ENCODE measurements at regions not wholly inside any gene's neighbourhood (a gene's known extent, or its start where the extent isn't known, plus 50 kb on each side); places are given as distances from the start of the nearest gene placed in this dataset.
"Not testable (repeated sequence)": the region's sequence is repeated elsewhere in the genome, so short reads cannot be mapped to it uniquely, and the experiment has no call there.

DNA sequence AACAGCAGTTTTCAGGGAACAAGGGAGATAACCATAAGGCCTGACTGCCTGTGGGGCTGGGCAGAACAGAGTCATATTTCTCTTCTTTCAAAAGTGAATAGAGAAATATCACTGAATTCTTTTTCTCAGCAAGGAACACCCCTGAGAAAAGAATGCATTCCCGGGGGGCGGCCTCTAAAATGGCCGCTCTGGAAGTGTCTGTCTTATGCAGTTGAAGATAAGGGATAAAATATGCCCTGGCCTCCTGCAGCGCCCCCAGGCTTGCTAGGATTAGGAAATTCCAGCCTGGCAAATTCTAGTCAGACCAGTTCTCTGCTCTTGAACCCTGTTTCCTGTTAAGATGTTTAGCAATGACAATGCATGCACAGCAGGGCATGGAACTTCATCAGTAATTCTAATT is 745.4 kb downstream of the GRXCR1 start:
- DNase-seq = not testable (repeated sequence)

DNA sequence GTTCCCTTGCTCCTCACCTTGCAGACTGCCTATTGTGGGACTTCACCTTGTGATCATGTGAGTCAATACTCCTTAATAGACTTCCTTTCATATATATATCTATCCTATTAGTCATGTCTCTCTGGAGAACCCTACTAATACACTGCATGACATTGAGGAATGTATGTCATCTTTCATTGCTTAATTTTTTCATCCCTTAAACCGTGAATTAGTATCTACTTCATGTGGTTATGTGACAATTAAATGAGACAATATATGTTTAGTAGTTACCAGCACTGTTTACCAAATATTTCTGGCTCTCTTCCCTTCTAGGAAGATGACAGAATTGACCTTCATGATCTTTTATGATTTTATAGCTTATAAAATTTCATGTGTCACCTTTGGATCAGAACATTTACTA is 759.5 kb downstream of the GRXCR1 start:
- DNase-seq = no peak

DNA sequence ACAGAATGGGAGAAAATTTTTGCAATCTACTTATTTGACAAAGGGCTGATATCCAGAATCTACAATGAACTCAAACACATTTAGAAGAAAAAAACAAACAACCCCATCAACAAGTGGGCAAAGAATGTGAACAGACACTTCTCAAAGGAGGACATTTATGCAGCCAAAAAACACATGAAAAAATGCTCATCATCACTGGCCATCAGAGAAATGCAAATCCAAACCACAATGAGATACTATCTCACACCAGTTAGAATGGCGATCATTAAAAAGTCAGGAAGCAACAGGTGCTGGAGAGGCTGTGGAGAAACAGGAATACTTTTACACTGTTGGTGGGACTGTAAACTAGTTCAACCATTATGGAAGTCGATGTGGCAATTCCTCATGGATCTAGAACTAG is 767.0 kb downstream of the GRXCR1 start:
- DNase-seq = not testable (repeated sequence)

DNA sequence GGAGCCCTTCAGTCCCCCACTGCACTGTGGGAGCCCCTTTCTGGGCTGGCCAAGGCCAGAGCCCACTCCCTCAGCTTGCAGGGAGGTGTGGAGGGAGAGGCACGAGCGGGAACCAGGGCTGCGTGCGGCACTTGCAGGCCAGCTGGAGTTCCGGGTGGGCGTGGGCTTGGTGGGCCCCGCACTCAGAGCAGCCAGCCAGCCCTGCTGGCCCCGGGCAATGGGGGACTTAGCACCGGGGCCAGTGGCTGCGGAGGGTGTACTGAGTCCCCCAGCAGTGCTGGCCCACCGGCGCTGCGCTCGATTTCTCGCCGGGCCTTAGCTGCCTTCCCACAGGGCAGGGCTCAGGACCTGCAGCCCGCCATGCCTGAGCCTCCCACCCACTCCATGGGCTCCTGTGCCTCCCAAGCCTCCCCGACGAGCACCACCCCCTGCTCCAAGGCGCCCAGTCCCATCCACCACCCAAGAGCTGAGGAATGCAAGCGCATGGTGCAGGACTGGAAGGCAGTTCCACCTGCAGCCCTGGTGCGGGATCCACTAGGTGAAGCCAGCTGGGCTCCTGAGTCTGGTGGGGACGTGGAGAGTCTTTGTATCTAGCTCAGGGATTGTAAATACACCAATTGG is 776.2 kb downstream of the KCTD8 start:
- DNase-seq = not testable (repeated sequence)

DNA sequence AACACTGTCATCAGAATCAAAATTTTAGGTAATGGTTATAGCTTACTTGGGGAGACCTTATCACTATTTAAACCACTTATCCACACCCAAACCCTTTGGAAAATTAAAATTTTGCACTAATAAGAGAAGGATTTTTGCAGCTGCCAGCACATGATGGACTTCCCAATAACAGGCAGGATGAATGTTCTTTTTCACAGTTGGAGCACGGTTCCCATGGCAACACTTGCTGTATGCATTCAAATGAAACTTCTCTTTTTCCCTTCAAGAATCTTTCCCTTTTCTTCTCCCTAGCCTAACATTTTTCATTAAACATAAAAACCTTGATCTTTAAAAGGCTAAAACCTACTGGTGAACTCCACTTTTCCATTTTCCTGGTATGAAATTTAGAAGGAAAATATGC is 768.2 kb downstream of the KCTD8 start:
- DNase-seq = no peak

DNA sequence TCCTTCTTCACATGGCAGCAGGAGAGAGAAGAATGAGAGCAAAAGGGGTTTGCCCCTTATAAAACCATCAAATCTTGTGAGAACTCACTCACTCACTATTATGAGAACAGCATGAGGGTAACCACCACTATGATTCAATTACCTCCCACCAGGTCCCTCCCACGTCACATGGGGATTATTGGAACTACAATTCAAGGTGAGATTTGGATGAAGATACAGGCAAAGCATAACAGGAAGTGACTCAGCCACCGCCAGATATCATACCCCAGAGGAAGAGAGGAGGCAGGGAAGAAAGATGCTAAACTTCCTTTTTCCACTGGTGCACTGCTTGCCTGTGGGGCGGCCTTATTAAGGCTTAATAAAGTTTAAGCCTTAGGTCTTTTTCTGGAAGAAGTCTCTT is 766.1 kb downstream of the KCTD8 start:
- no peak for DNase-seq

DNA sequence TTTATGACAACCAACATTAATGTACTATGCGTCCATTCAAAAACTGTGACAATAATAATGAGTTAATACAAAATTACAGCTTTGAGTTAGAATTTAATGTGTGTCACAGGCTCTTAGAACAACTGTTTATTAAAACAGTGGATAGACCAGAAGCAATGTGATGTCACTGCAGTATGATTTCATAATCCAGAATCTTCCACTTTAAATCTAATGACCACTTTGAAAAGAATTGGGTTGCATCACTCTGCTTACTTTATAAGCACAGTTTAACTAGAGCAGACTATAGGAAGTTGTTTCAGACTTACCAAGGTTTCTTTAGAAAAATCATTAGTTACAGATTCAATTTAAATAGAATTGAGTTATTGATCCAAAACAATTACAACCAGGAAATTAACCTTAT is 758.5 kb downstream of the KCTD8 start:
- DNase-seq = no peak

DNA sequence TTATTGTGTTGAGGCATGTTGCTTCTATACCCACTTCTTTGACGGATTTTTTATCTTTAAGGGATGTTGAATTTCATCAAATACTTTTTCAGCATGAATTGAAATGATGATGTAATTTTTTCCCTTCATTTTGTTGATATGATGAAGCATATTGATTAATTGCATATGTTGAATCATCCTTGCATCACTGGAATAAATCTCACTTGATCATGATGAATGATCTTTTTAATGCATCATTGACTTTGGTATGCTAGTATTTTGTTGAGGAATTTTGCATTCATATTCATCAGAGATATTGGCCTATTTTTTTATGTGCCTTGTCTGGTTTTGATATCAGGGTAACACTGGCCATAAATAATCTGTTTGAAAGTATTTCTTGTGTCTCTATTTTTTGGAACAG is 754.7 kb downstream of the KCTD8 start:
- no peak for DNase-seq

DNA sequence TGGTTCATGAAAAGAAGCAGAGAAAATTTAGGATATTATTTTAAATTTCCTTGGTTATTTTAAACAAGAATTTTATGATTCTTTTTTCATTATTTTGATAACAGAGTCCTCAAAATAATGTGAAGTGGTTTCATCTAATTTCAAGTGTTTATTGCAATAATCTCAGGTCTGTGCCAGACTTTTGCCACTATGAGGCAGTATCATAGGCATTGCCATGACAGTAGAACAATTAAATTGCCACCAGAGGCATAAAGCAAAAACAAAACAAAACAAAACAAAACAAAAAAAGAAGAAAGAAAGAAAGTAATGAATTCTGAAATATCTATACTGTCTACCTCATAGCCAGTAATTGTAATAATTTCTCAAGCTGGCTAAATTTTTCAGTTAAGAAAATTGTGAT is 739.2 kb downstream of the KCTD8 start:
- no peak for DNase-seq

DNA sequence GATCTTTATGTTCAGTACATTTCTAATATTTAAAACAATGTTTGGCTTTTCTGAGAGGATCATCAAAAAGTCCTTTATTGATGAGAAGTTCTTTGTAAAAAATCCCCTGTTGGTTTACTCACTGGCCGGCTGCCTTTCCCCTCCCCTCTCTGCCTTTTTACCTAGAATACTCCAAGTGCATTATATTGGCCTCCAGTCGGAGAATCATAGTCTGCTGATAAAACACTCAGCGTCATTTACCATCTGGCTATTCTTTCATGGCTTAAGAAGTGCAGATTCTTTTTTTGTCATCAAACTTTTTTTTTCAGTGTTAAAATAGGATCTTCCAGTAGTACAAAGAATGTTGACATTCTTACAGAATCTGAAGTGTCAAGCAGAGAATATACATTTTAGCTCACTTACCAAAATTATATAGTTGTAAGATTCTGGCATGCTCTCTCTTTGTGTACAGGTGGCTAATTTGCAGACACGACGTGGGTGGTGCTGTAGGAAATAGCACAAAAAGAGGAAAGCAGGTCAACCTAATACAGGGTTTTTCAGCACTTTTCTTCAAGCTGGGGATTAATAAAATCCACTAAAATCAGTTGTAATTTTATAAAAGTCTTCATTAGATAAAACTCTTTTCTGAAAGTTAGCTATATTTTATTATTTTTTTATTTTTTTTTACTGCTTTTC is 731.8 kb downstream of the KCTD8 start:
- no peak for DNase-seq

DNA sequence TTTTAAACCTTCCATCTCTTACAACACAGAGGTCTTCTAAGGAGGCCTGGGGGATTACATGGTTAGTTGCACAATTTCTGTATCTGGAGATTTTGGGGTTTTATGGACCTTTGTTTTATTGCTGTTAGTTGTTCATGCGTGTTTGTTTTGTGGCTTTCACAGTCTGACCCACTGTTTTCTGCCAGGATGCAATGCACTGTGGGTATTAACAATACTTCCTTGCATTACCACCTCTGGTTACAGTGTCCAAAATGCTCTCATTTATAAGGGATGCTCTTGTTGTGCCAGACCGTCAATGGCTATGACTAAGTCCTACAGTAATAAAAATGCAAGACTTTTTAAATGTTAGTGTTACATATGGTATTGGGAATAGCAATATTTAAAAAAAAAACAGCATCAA is 730.2 kb downstream of the KCTD8 start:
- DNase-seq = no peak

DNA sequence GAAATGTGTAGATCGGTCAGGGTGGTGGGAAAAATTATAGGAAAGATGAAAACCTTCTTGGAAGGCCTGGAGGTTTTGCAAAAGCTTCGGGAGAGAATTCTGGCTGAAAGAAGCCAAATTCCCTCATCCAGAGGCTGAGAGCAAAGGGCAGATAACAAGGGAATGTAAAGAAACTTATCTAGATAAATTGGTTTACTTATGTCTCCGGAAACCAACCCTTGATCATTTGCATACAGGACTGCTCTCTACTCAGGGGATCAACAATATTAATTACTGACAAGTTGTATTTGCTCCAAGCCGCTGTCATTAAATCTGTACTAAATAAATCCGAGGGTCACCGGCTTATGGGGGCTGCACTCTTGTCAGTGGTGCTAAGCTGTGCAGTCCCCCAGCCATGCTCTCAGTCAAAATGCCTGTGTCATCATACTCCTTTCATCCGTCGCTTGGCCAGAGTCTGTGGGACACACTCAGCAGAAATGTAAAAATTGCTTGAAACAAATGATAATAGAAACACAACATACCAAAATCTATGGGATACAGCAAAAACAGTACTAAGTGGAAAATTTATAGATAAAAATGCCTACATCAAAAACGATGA is 715.7 kb downstream of the KCTD8 start:
- DNase-seq = no peak

DNA sequence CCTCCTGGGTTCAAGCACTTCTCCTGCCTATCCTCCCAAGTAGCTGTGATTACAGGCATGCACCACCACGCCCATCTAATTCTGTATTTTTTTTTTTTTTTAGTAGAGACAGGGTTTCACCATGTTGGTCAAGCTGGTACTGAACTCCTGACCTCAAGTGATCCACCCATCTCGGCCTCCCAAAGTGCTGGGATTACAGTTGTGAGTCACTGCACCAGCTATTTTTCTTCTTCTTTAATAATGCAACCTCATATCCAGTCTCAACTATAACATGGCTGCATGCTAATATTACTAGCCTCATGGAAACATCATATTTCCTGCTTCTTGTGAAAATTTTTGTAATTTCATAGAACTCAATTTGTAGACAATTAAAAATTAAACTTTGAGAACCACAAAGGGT is 706.5 kb downstream of the KCTD8 start:
- no peak for DNase-seq

DNA sequence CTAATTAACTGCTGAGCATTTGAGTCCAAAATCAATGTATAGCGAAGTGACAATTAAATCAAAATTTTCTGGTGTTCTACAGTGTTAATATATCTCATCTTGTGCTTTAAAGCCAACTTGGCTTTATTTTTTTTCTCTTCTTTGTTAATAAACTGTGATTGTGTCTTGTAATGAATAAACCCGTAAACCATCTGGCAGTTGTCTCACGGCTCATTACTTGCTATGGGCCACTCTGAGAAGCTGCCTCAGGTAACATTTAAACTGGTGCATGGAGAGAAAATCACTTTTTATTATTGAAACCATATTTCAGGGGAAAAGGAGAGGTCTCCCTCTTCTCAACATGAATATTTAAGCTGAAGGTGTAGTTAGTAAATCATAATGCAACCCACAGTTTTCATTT is 694.0 kb downstream of the KCTD8 start:
- no peak for DNase-seq

DNA sequence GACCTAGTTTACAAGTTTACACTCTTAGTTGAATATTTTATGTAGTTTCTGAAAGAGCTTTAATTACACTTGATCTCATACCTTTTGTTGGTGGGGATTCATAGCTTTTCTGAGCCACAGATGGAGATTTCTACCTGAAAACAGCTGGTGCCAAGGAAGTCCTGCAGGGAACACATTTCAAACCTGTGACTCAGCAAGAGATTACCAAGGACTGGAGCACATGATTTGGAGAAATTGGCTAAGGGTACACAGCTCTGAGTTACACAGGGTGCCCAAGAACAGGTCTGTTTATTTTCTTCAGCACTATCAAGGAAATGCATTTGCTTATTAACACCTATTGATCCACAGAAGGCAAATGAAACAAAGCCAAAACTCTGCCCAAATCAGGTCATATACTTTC is 691.5 kb downstream of the KCTD8 start:
- DNase-seq = no peak

DNA sequence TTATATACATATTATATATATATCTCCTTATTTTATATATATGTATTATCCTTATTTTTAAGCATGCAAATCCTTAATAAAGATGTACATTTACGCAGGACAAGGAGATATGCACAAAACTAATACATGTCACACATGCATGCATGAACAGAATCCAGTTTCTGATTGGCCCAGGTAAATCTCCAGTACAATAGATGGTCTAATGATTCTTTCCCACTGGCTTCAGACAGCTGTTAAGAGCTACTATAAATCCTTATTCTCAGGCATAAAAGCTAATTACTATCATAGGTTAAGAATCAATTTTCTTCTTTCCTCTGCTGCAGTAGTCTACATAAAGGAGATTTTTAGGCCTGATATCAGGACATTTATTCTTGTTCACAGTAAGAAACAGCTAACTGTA is 689.8 kb downstream of the KCTD8 start:
- no peak for DNase-seq

DNA sequence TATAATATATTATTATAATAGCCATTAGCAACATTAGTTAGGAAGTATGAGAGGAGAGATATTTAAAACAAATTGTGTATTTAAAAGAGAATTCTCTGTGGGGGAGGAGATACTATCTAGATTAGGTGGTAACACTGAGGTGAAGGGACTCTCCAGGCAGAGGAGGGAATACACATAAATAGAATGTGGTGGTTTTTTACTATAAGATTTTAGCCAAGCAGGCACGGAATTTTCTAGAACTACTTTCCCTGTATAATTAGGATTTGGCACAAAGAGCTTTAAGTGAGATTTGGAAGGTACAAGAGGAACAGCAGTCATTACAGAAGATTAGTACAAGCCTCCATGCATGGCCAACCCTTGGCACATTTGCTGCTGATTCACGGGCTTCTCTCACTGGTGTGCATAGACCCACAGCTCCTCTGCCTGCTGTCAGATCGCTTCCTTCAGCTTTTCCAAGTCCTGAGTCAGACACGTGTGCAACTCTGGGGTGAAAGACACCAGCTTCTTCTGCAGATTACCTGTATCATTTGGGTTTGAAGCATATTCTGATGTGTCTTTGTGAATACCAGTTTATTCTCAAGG is 685.5 kb downstream of the KCTD8 start:
- DNase-seq = no peak

DNA sequence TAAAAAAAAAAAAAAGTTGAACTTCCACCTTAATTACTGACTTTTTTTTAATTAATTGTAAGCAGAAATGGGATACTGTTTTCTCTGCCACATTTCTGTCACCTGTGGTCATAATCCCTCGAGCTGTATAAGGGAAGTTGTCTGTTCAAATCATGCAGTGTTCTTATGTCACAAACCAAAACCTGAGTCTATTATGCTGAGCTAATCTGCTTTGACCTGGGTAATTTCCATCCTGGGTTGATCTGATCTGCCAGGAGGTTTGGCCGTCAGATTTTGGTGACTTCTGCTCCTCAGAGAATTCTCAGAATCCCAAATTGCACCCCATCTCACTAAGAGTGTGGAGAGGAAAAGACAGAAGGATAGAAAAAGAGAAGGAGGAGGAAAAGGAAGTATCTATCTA is 683.1 kb downstream of the KCTD8 start:
- DNase-seq = no peak

DNA sequence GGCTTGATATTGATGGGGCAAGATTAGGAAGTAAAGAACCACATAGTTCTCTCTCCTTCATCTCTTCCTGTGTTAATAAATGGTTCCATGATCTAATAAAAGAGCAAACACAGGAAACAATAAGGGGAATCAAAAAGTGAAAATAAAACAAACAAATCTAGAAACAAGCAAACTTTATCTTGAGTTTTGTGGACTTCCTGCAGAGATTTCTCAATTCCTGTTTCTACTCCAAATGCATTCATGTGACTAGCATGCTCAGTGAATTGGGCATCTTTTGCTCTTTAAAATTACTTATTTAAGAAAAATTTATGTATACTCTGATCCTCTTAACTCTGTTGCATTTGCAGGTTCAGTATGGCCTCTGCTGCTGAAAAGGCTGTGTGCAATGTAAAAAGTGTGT is 682.0 kb downstream of the KCTD8 start:
- no peak for DNase-seq

DNA sequence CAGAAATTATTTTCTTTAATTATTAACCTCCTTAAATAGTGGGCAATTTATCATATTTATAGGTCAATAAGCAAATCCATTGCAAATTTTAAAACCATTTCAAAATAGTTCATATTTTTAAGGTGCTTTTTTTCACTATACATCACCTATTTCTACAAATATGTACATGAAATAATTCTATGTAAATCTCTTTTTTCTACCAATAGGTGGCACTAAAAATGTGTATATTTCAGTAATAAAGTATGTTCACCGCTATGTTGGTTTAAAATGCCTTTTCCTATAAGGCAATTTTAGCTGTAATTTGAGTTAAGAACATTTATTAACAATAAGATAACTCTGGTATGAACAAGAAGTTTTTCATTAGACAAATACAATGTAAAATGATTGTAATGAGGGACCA is 672.2 kb downstream of the KCTD8 start:
- DNase-seq = no peak

DNA sequence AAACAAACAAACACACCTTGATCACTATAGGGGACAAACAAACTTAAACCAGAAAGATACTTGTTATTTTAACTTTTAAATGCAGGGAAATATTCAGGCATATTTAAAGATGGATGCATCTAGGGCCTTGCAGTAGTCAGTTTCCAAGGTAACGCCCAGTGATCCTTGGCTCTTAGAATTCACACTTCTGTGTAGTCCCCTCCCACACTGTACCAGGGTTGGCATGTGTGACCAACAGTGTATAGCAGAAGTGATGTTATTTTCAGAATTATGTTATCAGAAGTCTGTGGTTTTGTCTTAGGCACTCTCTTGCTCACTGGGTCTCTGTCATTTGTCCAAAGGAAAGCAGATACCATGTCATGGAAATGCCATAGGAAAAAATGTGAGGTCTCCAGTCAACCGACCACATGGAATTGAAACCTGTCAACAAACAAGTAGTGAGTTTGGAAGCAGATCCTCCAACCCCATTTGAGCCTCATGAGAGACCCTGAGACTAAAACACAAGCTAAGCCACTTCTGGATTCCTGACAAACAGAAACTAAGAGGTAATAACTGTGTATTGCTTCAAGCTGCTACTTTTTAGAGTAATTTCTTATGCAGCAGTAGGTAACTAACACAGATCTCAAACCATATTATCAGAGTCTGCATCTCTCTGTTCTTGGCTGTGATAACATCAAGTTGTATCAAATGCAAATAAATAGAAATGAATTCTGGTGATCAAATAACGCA is 670.3 kb downstream of the KCTD8 start:
- DNase-seq = no peak

DNA sequence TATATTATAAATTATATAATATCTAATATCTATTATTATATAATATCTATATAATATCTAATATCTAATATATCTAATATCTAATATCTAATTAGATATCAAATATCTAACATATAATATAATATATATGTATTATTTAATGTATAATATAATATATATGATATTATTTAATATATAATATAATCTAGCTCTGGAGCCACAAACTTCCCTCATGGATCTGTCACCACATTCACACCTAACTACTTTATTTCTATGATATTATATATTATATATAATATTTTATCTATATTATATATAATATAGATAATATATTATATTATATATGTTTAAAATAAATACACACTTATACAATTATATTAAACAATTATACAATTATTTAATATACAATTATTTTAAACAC is 667.5 kb downstream of the KCTD8 start:
- DNase-seq = no peak

DNA sequence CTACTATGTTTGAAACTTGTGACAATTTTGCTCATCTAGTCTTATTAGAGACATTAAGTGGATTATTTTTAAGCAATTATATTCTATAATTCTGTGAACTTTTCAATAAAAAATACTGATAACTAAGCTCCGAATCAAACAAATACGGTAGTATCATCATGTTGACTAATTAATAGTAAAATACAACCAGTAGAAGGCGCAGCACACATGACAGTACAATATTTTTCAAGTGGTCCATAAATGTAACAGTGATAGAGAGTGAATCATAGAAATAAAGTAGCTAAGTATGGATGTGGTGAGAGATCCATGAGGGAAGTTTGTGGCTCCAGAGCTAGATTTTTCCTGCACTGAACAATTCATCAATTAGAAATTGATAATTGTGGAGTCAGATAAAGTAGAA is 666.2 kb downstream of the KCTD8 start:
- DNase-seq = no peak

DNA sequence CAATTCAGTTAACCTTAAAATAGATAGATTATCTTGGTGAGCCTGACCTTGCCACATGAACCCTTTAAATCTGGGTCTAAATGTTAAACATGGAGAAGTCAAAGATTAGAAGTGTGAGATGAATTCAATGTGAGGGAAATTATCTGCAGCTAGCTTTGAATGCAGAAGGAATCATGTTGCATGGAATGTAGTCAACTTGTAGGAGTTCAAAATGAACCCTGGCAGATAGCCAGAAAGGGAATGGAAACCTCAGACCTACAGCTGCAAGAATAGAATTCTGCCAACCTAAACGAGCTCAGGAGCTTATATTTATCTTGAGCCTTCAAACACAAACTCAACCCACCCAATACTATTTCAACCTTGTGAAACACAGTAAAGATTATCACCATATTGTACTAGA is 632.5 kb downstream of the KCTD8 start:
- DNase-seq = no peak

Data from T-helper 2 cell (primary cell).